Neural progenitor cell (in vitro differentiated cells): ENCODE measurements at regions not wholly inside any gene's neighbourhood (a gene's known extent, or its start where the extent isn't known, plus 50 kb on each side); places are given as distances from the start of the nearest gene placed in this dataset.

Experiments
- CTCF ChIP-seq: fragments of 200-600 bp; sonication (generic); IDR thresholded peaks from 2 replicates; pipeline ENCODE4 v1.5.1; 2017; ENCODE audit warnings: antibody characterized with exemption, mild to moderate bottlenecking
- EZH2 ChIP-seq: fragments of 200-600 bp; sonication (generic); IDR thresholded peaks from 2 replicates; pipeline ENCODE4 v1.6.1; 2017; ENCODE audit warnings: antibody characterized with exemption, mild to moderate bottlenecking, moderate library complexity

GRCh38 chr1:208691012-208691411, 446.8 kb upstream of the PLXNA2 start:
- TF ChIP-seq CTCF: no peak
- TF ChIP-seq EZH2: no peak
